AG09319 (cell line): ENCODE measurements at regions not wholly inside any gene's neighbourhood (a gene's known extent, or its start where the extent isn't known, plus 50 kb on each side); places are given as distances from the start of the nearest gene placed in this dataset.
"Not testable (repeated sequence)": the region's sequence is repeated elsewhere in the genome, so short reads cannot be mapped to it uniquely, and the experiment has no call there.

Experiments
- DNase-seq: peaks from one replicate; pipeline ENCODE4 v3.0.0-alpha.2; 2010; ENCODE audit warnings: low read depth; ENCODE audit errors: extremely low read depth
- CTCF ChIP-seq: IDR thresholded peaks from 2 replicates; pipeline ENCODE4 v1.5.1; 2011; ENCODE audit warnings: low read depth, mild to moderate bottlenecking, inconsistent platforms, low read length, moderate library complexity

GRCh38 chr1:148317288-148317985, 165.4 kb upstream of the NBPF11 start:
- TF ChIP-seq CTCF, result no peak
- no peak for DNase-seq

- DNase-seq, result no peak
- TF ChIP-seq CTCF, result no peak
Observed at GRCh38 chr1:148315071-148315811, 163.2 kb upstream of the NBPF11 start.

GRCh38 chr1:148310807-148311206, 158.7 kb upstream of the NBPF11 start:
- no peak for TF ChIP-seq CTCF
- no peak for DNase-seq

DNA sequence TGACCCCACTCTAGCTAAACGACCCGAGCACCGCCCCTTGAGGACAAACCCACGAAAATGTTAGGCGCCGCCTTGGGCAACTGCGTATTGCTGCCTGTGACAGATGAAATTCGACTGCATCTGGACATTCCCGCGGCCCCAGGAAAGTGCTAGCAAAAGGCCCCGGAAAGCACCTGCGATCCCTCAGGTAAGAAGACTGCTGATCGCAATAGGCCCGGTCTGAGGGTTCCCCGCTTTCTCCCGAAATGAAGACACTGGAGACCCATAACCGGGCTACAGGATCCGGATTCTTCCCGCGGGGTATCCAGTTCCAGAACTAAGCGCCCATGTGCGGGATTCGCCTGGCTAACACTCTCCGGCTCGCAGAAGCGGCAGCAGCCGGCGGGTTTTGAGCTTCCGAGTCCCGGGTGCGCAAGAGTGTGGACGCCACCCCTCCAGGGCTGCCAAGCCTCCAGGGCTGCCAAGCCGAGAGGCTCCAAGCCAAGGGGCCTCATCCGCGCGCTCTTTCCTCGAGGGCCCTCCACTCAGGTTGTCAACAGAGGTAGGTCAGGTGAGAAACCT, 157.9 kb upstream of the NBPF11 start:
- no peak for TF ChIP-seq CTCF
- no peak for DNase-seq

DNA sequence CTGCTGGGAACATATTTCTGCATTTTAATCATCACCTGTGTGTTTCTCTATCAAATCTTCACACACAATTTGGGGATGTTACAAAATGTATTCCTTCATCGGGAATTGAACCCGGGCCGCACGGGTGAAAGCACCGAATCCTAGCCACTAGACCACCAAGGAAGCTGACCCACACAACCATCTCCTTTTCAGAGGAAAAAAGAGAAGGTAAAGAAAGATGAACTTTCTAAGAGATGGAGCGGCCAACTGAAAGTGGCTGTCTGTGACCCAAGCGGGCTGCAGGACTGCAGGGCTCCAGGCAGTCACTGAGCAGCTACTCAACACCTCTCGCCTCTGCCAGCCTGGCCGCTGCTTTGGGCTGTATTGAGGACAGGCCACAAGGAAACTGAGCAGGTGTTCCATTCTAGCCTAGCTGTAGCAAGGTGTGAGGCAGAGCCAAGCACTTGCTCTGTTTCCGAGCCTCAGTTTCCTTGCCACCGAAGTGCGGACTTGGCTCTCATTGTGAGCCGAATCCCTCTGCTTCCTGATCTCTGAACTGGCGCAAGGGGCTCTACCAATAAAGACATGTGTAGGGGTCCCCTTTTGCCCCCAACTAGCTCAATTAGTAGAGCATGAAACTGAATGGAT, 156.9 kb upstream of the NBPF11 start:
- no peak for TF ChIP-seq CTCF
- no peak for DNase-seq

- no peak for TF ChIP-seq CTCF
- no peak for DNase-seq
Observed at GRCh38 chr1:148307583-148308185, 155.6 kb upstream of the NBPF11 start.

- not testable (repeated sequence) for DNase-seq
Observed at GRCh38 chr1:148304935-148305334, 152.9 kb upstream of the NBPF11 start.

DNA sequence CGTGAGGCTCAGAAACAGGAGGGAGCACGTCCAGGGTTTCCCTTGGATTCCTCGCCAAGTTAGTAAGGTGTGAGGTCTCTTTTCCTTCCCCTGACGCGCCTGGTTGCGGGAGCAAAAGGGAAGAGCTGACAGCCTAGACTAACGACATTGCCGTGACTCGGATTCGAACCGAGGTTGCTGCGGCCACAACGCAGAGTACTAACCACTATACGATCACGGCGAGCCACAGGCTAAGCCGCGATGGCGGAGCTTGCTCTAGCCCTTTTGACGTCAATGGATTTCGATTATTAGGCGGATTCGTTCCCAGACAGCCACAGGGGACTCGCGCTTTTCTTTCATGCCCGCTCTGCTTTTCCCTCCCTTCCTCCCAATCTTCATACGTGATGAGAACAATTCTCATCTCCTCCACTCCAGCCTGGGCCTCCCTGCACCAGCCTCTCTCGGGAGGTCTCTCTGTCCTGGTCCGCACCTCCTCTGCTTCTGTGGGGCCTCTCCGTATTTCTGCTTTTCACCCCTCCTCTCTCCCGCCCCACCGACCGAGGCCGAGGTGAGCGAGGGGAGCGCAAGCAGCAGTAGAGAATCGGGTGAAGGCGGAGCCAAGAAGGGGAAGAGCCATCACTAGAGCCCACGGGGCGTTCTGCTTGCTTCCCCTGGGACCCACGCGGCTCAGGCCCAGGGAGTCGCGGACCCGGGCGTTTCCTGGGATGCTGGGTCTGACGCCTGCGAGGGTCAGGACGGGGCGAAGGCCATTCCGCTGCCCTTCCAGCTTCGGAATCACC, 150.7 kb upstream of the NBPF11 start:
- not testable (repeated sequence) for DNase-seq

DNA sequence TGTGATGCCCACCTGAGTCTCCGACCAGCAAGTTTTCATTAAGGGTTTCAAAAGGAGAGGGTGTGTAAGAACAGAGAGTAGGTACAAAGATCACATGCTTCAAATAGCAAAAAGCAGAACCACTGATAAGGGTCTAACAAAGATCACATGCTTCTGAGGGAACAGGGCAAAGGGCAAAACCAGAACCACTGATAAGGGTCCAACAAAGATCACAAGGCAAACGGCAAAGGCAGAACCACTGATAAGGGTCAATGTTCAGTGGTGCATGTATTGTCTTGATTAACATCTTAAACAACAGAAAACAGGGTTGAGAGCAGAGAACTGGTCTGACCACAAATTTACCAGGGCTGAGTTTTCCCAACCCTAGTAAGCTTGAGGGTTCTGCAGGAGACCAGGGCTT, 145.8 kb upstream of the NBPF11 start:
- not testable (repeated sequence) for DNase-seq
